ENCODE measurements at regions not wholly inside any gene's neighbourhood (a gene's known extent, or its start where the extent isn't known, plus 50 kb on each side); places are given as distances from the start of the nearest gene placed in this dataset.

DNA sequence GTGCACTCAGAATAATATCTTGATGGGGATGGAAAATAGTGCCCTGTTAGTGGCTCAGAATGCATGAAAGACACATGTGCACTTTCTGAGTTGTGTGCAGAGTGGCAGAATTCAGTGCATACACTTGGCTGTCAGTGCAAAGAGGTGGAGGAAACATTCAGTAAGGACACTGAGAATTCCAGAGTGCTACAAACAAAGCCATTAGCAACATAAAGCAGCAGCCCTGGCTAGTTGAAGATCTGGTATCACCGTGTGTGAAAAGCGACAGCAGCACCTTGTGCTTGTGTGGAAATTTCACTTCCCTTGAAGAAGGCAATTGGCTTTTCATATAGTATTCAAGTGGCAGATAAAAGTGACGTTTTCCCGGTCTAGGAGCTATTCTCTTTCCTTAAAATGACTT, 810.4 kb downstream of the TRIML1 start:
- TF ChIP-seq, protein P1, sequence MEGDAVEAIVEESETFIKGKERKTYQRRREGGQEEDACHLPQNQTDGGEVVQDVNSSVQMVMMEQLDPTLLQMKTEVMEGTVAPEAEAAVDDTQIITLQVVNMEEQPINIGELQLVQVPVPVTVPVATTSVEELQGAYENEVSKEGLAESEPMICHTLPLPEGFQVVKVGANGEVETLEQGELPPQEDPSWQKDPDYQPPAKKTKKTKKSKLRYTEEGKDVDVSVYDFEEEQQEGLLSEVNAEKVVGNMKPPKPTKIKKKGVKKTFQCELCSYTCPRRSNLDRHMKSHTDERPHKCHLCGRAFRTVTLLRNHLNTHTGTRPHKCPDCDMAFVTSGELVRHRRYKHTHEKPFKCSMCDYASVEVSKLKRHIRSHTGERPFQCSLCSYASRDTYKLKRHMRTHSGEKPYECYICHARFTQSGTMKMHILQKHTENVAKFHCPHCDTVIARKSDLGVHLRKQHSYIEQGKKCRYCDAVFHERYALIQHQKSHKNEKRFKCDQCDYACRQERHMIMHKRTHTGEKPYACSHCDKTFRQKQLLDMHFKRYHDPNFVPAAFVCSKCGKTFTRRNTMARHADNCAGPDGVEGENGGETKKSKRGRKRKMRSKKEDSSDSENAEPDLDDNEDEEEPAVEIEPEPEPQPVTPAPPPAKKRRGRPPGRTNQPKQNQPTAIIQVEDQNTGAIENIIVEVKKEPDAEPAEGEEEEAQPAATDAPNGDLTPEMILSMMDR (IDR thresholded peaks at IDR 0.05; ENCODE audit: low read length) = no peak
- TF ChIP-seq EZH2phosphoT487 (IDR thresholded peaks at IDR 0.05; ENCODE audit: low read length) (no peak), EZH2 (optimal IDR thresholded peaks at IDR 0.05; ENCODE audit: low read depth, low read length) (no peak)
